Uterus (tissue), 3 donors: ENCODE measurements at regions not wholly inside any gene's neighbourhood (a gene's known extent, or its start where the extent isn't known, plus 50 kb on each side); places are given as distances from the start of the nearest gene placed in this dataset.

Source experiments
- DNase-seq, 2 donors: peaks; one replicate each; pipeline ENCODE4 v3.0.0-alpha.2; 2019 to 2020
- H3K27ac ChIP-seq, 2 donors: fragments of 200-600 bp; sonication (generic); 1 replicate in 1 of 2; 2 replicates in 1 of 2; pipeline ENCODE4 v1.5.1; 2016 to 2018
- H3K27me3 ChIP-seq, 2 donors: fragments of 200-600 bp; sonication (generic); one replicate each; pipeline ENCODE4 v1.5.1; 2018 to 2019; ENCODE audit warnings: control low read depth in 1 of 2
- H3K36me3 ChIP-seq, 2 donors: fragments of 200-600 bp; sonication (generic); one replicate each; pipeline ENCODE4 v1.5.1; 2019; ENCODE audit warnings: control low read depth in 1 of 2
- H3K4me1 ChIP-seq, 2 donors: fragments of 200-600 bp; sonication (generic); one replicate each; pipeline ENCODE4 v1.5.1; 2018 to 2019; ENCODE audit warnings: control low read depth in 1 of 2
- H3K4me3 ChIP-seq, 2 donors: fragments of 200-600 bp; sonication (generic); 1 replicate in 1 of 2; 2 replicates in 1 of 2; pipeline ENCODE4 v1.5.1; 2018 to 2019; ENCODE audit warnings: mild to moderate bottlenecking in 1 of 2
- H3K9me3 ChIP-seq, 2 donors: fragments of 200-600 bp; sonication (generic); one replicate each; pipeline ENCODE4 v1.5.1; 2019; ENCODE audit warnings: control low read depth in 1 of 2
- CTCF ChIP-seq, 4 experiments: fragments of 200-600 bp in 2 of 4; fragments of 450-650 bp in 2 of 4; sonication (generic) in 2 of 4; IDR thresholded peaks; one replicate each; pipeline ENCODE4 v1.5.1; 2016 to 2019; ENCODE audit warnings: antibody characterized with exemption in 4 of 4, mild to moderate bottlenecking in 2 of 4, moderate library complexity in 1 of 4
- POLR2A ChIP-seq, 2 donors: fragments of 450-650 bp; IDR thresholded peaks; one replicate each; pipeline ENCODE4 v1.6.1; 2016; ENCODE audit warnings: antibody characterized with exemption in 2 of 2, mild to moderate bottlenecking in 1 of 2, moderate library complexity in 1 of 2
- intact Hi-C: fragments of 100-400 bp; cut with DNase I; formaldehyde crosslinking; loops from one replicate; pipeline ENCODE4 v1.15.1; 2023; ENCODE audit warnings: low total_unique reads
- donor health status: DM: yes; HTN: yes; CAD: no.

- Histone ChIP-seq H3K9me3 (no peaks in the 10 kb centered on the region), H3K27ac (no peak overlapping the region), H3K4me3 (no peak overlapping the region), H3K36me3 (no peaks in the 10 kb centered on the region), H3K27me3 (no peaks in the 10 kb centered on the region), H3K4me1 (no peaks in the 10 kb centered on the region)
- TF ChIP-seq CTCF (IDR thresholded peaks at IDR 0.05) (no peak), POLR2A (IDR thresholded peaks at IDR 0.05) (no peak)
- intact Hi-C loops: no loop called here
- DNase-seq: no peak
Measured at GRCh38 chr5:155926766-155927165, 400.2 kb upstream of the SGCD start.

GRCh38 chr5:155929112-155929511, 397.9 kb upstream of the SGCD start:
- no peaks in the 10 kb centered on the region for H3K9me3 ChIP-seq
- DNase-seq: no peak
- intact Hi-C loops: no loop called here
- no peaks in the 10 kb centered on the region for H3K27me3 ChIP-seq
- H3K27ac ChIP-seq: no peak overlapping the region
- no peak overlapping the region for H3K4me3 ChIP-seq
- TF ChIP-seq CTCF (IDR thresholded peaks at IDR 0.05) (no peak), POLR2A (IDR thresholded peaks at IDR 0.05) (no peak)
- H3K36me3 ChIP-seq: no peaks in the 10 kb centered on the region
- no peaks in the 10 kb centered on the region for H3K4me1 ChIP-seq

- no peak for TF ChIP-seq POLR2A (IDR thresholded peaks at IDR 0.05)
- TF ChIP-seq CTCF (IDR thresholded peaks at IDR 0.05): no peak
- Histone ChIP-seq H3K9me3 (no peaks in the 10 kb centered on the region), H3K27ac (no peak overlapping the region), H3K4me1 (no peaks in the 10 kb centered on the region), H3K27me3 (no peaks in the 10 kb centered on the region), H3K4me3 (no peak overlapping the region), H3K36me3 (no peaks in the 10 kb centered on the region)
- DNase-seq: no peak
- intact Hi-C loops: no loop called here
Measured at GRCh38 chr5:155934964-155935363, 392.0 kb upstream of the SGCD start.

GRCh38 chr5:155935723-155936122, 391.2 kb upstream of the SGCD start:
- intact Hi-C loops: no loop called here
- H3K27me3 ChIP-seq: no peaks in the 10 kb centered on the region
- H3K27ac ChIP-seq: no peak overlapping the region
- H3K36me3 ChIP-seq: no peaks in the 10 kb centered on the region
- H3K4me3 ChIP-seq: no peak overlapping the region
- H3K9me3 ChIP-seq: no peaks in the 10 kb centered on the region
- TF ChIP-seq POLR2A (IDR thresholded peaks at IDR 0.05) (no peak), CTCF (IDR thresholded peaks at IDR 0.05) (no peak)
- no peaks in the 10 kb centered on the region for H3K4me1 ChIP-seq
- no peak for DNase-seq

- H3K36me3 ChIP-seq: no peaks in the 10 kb centered on the region
- no peak for DNase-seq
- H3K4me3 ChIP-seq: no peak overlapping the region
- H3K27ac ChIP-seq: no peak overlapping the region
- H3K27me3 ChIP-seq: no peaks in the 10 kb centered on the region
- H3K4me1 ChIP-seq: no peaks in the 10 kb centered on the region
- TF ChIP-seq POLR2A (IDR thresholded peaks at IDR 0.05) (no peak), CTCF (IDR thresholded peaks at IDR 0.05) (no peak)
- H3K9me3 ChIP-seq: no peaks in the 10 kb centered on the region
- intact Hi-C loops: no loop called here
Measured at GRCh38 chr5:155936520-155937406, 390.2 kb upstream of the SGCD start.
